K562 (cell line): ENCODE measurements at regions not wholly inside any gene's neighbourhood (a gene's known extent, or its start where the extent isn't known, plus 50 kb on each side); places are given as distances from the start of the nearest gene placed in this dataset.

Experiments
- ATAC-seq: fragments of 200-7000 bp; cut with Tn5 transposase; 3 replicates; pipeline ENCODE4 v1.9.1; 2020; ENCODE audit warnings: moderate library complexity
- BruUV-seq: library from RNA; stranded (reverse); fragments of 400-500 nt; replicated peaks from 2 replicates; lab custom pipeline; 2021; lab: Mats Ljungman, UMichigan
- CTCF ChIA-PET: fragments of 300-600 bp; formaldehyde crosslinking; extraction: SDS; loops from one replicate; lab custom pipeline; 2021; ENCODE audit warnings: low intra/inter-chr PET ratio; lab: Yijun Ruan, JAX
- POLR2A ChIA-PET: fragments of 300-600, 350-650 bp; sonication (Branson Sonifier 250); formaldehyde crosslinking; extraction: SDS; loops from one replicate; lab custom pipeline; 2021; ENCODE audit warnings: antibody characterized with exemption, inconsistent platforms; lab: Yijun Ruan, JAX
- DNase-seq, 4 experiments: peaks; one replicate each; pipeline versions ENCODE4 v3.0.0 to v3.0.0-alpha.2; 2011 to 2018; ENCODE audit warnings: low spot score in 3 of 4, mixed read lengths in 3 of 4; ENCODE audit errors: extremely low read depth in 1 of 4
- FAIRE-seq: peaks from 2 replicates; lab custom pipeline; 2011; peaks lifted over from hg19 to GRCh38; lab: Jason Lieb, UNC
- H2AFZ ChIP-seq: 2 replicates; pipeline ENCODE4 v1.6.0; 2011; ENCODE audit warnings: low read depth, low read length, control low read depth, inconsistent platforms
- H3K27ac ChIP-seq: fragments of 200-600 bp; 3 replicates; pipeline ENCODE4 v1.8.0; 2011; ENCODE audit warnings: low read depth, mild to moderate bottlenecking, control low read depth, inconsistent platforms, low read length, moderate library complexity, mixed read lengths; ENCODE audit errors: extremely low read depth
- H3K27me3 ChIP-seq, 2 experiments: fragments of 300-600 bp in 1 of 2; 2 replicates in 1 of 2; 3 replicates in 1 of 2; pipeline versions ENCODE4 v1.6.0 to v1.8.0; 2011; ENCODE audit warnings: inconsistent platforms in 2 of 2, low read length in 2 of 2, mild to moderate bottlenecking in 1 of 2, mixed read lengths in 1 of 2, moderate library complexity in 1 of 2; ENCODE audit not compliant: control insufficient read depth in 2 of 2, insufficient read depth in 2 of 2
- H3K36me3 ChIP-seq: fragments of 300-600 bp; 3 replicates; pipeline ENCODE4 v1.8.0; 2011; ENCODE audit warnings: mild to moderate bottlenecking, low read length, inconsistent platforms; ENCODE audit not compliant: control insufficient read depth, insufficient read depth
- H3K4me1 ChIP-seq, 2 experiments: fragments of 200-600 bp in 1 of 2; replicated peaks in 1 of 2; 2 replicates in 1 of 2; 3 replicates in 1 of 2; pipeline versions ENCODE4 v1.5.1 to v1.8.0; 2011; ENCODE audit warnings: inconsistent platforms in 2 of 2, low read length in 2 of 2, mild to moderate bottlenecking in 1 of 2, mixed read lengths in 1 of 2, moderate library complexity in 1 of 2; ENCODE audit not compliant: control insufficient read depth in 2 of 2, insufficient read depth in 2 of 2
- H3K4me2 ChIP-seq: 2 replicates; pipeline ENCODE4 v1.6.1; 2011; ENCODE audit warnings: low read length, control low read depth, inconsistent platforms, mixed read lengths; ENCODE audit not compliant: insufficient read depth
- H3K4me3 ChIP-seq: fragments of 200-600 bp; sonication (generic), shearing (Covaris generic); 2 replicates; pipeline ENCODE4 v1.5.1; 2016; ENCODE audit warnings: control low read depth, inconsistent platforms
- H3K79me2 ChIP-seq: fragments of 200-600 bp; 3 replicates; pipeline ENCODE4 v1.8.0; 2011; ENCODE audit warnings: low read length, inconsistent platforms; ENCODE audit not compliant: control insufficient read depth, insufficient read depth
- H3K9ac ChIP-seq, 2 experiments: 2 replicates each; pipeline versions ENCODE4 v1.6.0 to v1.6.1; 2011; ENCODE audit warnings: low read depth in 2 of 2, low read length in 2 of 2, control low read depth in 1 of 2, inconsistent platforms in 1 of 2, mild to moderate bottlenecking in 1 of 2, mixed read lengths in 1 of 2; ENCODE audit not compliant: insufficient read depth in 1 of 2
- H3K9me1 ChIP-seq: one replicate; pipeline ENCODE4 v1.6.0; 2011; ENCODE audit warnings: inconsistent platforms, mild to moderate bottlenecking, low read length, moderate library complexity; ENCODE audit not compliant: control insufficient read depth, insufficient read depth
- H3K9me3 ChIP-seq: replicated peaks from 2 replicates; pipeline ENCODE4 v1.5.1; 2011; ENCODE audit warnings: low read depth, low read length, inconsistent platforms; ENCODE audit not compliant: control insufficient read depth, insufficient read depth
- H4K20me1 ChIP-seq: replicated peaks from 2 replicates; pipeline ENCODE4 v1.6.1; 2011; ENCODE audit warnings: low read length, inconsistent platforms, mixed read lengths; ENCODE audit not compliant: control insufficient read depth, insufficient read depth
- GTF2A2 ChIP-seq: IDR thresholded peaks from 2 replicates; pipeline ENCODE4 v1.6.1; 2016; ENCODE audit warnings: mild to moderate bottlenecking, missing genetic modification characterization, missing compliant biosample characterization
- MBD2 ChIP-seq: sonication (generic); IDR thresholded peaks from 2 replicates; pipeline ENCODE4 v1.6.1; 2016; ENCODE audit warnings: low read depth, borderline replicate concordance
- POLR2A ChIP-seq: fragments of 450-650 bp; conservative IDR thresholded peaks from 2 replicates; pipeline ENCODE4 v1.6.1; 2016
- SUPT5H ChIP-seq: fragments of 450-650 bp; IDR thresholded peaks from 2 replicates; pipeline ENCODE4 v1.6.1; 2016
- TARDBP ChIP-seq: fragments of 450-650 bp; IDR thresholded peaks from 2 replicates; pipeline ENCODE4 v1.6.1; 2016
- TBL1XR1 ChIP-seq, 2 experiments: IDR thresholded peaks; 2 replicates each; pipeline ENCODE4 v1.6.1; 2012; ENCODE audit warnings: improper control_type of control experiment in 2 of 2, low read length in 2 of 2, mild to moderate bottlenecking in 1 of 2
- ZNF274 ChIP-seq: IDR thresholded peaks from 2 replicates; pipeline ENCODE4 v1.6.1; 2011; ENCODE audit warnings: low read depth, mild to moderate bottlenecking, low read length, moderate library complexity, borderline replicate concordance
- WGBS: fragments of 100-300 bp; shearing (Covaris generic); methylation state at CpG from one replicate; pipeline ENCODE4 v1.1.6; 2016; ENCODE audit warnings: low coverage, mixed read lengths; ENCODE audit not compliant: insufficient coverage; ENCODE audit errors: missing lambda C conversion rate; 5-methylcytosine and 5-hydroxymethylcytosine counted together
- in situ Hi-C: fragments of 300-500 bp; cut with MboI; formaldehyde crosslinking; loops from 4 replicates; pipeline ENCODE4 v1.15.0; 2018; ENCODE audit warnings: inconsistent platforms, mixed read lengths
- intact Hi-C: fragments of 100-400 bp; cut with micrococcal nuclease; formaldehyde crosslinking; loops from 2 replicates; pipeline ENCODE4 v1.14.2; 2022
- TF ChIP-seq, protein P1 (sequence below): fragments of 450-650 bp; IDR thresholded peaks from 2 replicates; pipeline ENCODE4 v1.6.1; 2018; ENCODE audit not compliant: partially characterized antibody
- TF ChIP-seq, protein P2 (sequence below): fragments of 450-650 bp; IDR thresholded peaks from one replicate; pipeline ENCODE4 v1.6.1; 2018; ENCODE audit warnings: mild to moderate bottlenecking, moderate library complexity; ENCODE audit not compliant: partially characterized antibody
- TF ChIP-seq, protein P3 (sequence below): sonication (generic); formaldehyde crosslinking; IDR thresholded peaks from 2 replicates; pipeline ENCODE4 v1.8.0; 2023; ENCODE audit warnings: mild to moderate bottlenecking, missing genetic modification reagents

DNA sequence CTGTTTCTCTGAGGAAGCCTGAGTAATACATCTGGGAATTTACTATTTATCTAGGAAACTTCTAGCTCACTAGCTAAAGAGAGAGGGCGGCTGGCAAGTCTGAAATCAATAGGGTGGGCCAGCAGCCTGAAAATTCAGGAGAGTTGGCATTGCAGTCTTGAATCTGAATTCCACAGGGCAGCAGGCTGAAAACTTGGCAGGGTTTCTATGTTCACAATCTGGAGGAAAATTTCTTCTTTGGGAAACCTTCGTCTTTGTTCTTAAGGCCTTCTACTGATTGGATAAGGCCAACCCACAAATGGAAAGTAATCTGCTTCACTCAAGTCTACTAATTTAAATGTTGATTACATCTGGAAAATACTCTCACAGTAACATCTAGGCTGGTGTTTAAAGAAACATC is 101.0 kb upstream of the COG2 start:
- H3K4me3 ChIP-seq: no peak overlapping the region
- ChIA-PET POLR2A (interaction anchor here (1.2 kb wide), 1 partner anchor 8 kb away, joined by 4 read pairs; no protein-coding TSS in a partner anchor), CTCF (no interaction called here)
- ATAC-seq (no peak), FAIRE-seq (no peak), DNase-seq (no peak)
- in situ Hi-C loops (no loop called here), intact Hi-C loops (no loop called here)
- H3K9me1 ChIP-seq: no peaks in the 10 kb centered on the region
- TF ChIP-seq TARDBP (no peak), POLR2A (no peak), TBL1XR1 (IDR thresholded peaks at IDR 0.05; ENCODE audit: low read length in 2 of 2) (no peak), SUPT5H (no peak), MBD2 (no peak), ZNF274 (no peak), GTF2A2 (tag) (no peak)
- TF ChIP-seq, protein P1, sequence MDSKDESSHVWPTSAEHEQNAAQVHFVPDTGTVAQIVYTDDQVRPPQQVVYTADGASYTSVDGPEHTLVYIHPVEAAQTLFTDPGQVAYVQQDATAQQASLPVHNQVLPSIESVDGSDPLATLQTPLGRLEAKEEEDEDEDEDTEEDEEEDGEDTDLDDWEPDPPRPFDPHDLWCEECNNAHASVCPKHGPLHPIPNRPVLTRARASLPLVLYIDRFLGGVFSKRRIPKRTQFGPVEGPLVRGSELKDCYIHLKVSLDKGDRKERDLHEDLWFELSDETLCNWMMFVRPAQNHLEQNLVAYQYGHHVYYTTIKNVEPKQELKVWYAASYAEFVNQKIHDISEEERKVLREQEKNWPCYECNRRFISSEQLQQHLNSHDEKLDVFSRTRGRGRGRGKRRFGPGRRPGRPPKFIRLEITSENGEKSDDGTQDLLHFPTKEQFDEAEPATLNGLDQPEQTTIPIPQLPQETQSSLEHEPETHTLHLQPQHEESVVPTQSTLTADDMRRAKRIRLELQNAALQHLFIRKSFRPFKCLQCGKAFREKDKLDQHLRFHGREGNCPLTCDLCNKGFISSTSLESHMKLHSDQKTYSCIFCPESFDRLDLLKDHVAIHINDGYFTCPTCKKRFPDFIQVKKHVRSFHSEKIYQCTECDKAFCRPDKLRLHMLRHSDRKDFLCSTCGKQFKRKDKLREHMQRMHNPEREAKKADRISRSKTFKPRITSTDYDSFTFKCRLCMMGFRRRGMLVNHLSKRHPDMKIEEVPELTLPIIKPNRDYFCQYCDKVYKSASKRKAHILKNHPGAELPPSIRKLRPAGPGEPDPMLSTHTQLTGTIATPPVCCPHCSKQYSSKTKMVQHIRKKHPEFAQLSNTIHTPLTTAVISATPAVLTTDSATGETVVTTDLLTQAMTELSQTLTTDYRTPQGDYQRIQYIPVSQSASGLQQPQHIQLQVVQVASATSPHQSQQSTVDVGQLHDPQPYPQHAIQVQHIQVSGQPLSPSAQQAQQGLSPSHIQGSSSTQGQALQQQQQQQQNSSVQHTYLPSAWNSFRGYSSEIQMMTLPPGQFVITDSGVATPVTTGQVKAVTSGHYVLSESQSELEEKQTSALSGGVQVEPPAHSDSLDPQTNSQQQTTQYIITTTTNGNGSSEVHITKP: no peak
- TF ChIP-seq, protein P2, sequence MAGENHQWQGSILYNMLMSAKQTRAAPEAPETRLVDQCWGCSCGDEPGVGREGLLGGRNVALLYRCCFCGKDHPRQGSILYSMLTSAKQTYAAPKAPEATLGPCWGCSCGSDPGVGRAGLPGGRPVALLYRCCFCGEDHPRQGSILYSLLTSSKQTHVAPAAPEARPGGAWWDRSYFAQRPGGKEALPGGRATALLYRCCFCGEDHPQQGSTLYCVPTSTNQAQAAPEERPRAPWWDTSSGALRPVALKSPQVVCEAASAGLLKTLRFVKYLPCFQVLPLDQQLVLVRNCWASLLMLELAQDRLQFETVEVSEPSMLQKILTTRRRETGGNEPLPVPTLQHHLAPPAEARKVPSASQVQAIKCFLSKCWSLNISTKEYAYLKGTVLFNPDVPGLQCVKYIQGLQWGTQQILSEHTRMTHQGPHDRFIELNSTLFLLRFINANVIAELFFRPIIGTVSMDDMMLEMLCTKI: no peak
- TF ChIP-seq, protein P3, sequence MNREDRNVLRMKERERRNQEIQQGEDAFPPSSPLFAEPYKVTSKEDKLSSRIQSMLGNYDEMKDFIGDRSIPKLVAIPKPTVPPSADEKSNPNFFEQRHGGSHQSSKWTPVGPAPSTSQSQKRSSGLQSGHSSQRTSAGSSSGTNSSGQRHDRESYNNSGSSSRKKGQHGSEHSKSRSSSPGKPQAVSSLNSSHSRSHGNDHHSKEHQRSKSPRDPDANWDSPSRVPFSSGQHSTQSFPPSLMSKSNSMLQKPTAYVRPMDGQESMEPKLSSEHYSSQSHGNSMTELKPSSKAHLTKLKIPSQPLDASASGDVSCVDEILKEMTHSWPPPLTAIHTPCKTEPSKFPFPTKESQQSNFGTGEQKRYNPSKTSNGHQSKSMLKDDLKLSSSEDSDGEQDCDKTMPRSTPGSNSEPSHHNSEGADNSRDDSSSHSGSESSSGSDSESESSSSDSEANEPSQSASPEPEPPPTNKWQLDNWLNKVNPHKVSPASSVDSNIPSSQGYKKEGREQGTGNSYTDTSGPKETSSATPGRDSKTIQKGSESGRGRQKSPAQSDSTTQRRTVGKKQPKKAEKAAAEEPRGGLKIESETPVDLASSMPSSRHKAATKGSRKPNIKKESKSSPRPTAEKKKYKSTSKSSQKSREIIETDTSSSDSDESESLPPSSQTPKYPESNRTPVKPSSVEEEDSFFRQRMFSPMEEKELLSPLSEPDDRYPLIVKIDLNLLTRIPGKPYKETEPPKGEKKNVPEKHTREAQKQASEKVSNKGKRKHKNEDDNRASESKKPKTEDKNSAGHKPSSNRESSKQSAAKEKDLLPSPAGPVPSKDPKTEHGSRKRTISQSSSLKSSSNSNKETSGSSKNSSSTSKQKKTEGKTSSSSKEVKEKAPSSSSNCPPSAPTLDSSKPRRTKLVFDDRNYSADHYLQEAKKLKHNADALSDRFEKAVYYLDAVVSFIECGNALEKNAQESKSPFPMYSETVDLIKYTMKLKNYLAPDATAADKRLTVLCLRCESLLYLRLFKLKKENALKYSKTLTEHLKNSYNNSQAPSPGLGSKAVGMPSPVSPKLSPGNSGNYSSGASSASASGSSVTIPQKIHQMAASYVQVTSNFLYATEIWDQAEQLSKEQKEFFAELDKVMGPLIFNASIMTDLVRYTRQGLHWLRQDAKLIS (CRISPR knock-in tag): no peak
- no peak overlapping the region for H3K4me2 ChIP-seq
- no peaks in the 10 kb centered on the region for H3K4me1 ChIP-seq
- H3K9ac ChIP-seq: no peak overlapping the region
- no peaks in the 10 kb centered on the region; a peak in 1 of 5 replicates for H3K27me3 ChIP-seq
- H3K27ac ChIP-seq: no peak overlapping the region
- no peaks in the 10 kb centered on the region; the same call in 1 of the 2 replicates for H4K20me1 ChIP-seq
- 0% methylated on average over 2 of the region's 2 CpGs for WGBS
- no peaks in the 10 kb centered on the region for H3K36me3 ChIP-seq
- H3K79me2 ChIP-seq: no peaks in the 10 kb centered on the region
- H3K9me3 ChIP-seq: no peaks in the 10 kb centered on the region
- BruUV-seq: no TSS peak
- no peak overlapping the region for H2AFZ ChIP-seq
